ENCODE measurements at regions not wholly inside any gene's neighbourhood (a gene's known extent, or its start where the extent isn't known, plus 50 kb on each side); places are given as distances from the start of the nearest gene placed in this dataset.

DNA sequence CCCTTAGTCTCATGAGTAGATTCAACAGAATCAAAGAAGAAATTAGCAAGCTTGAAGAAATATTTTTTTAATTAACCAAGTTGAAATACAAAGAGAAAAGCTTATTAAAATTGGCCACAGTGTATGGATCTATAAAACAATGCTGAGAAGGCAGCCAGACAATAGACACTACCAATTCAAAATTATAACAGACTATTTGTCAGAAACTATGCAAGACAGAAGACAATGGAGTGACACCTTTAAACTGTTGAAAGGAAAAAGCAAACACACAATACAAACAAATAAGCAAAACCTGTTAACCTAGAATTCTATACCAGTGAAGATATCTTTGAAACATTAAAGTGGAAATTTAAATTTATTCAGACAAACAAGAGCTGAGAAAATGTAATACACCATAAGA, 225.4 kb downstream of the CASP12 start:
- H3K27me3 ChIP-seq (replicated peaks in 1 of 4; ENCODE audit: control insufficient read depth in 3 of 4, extremely low read depth in 1 of 4, insufficient read depth in 3 of 4, low read length in 3 of 4), result no peaks in the 10 kb centered on the region
- no peak overlapping the region for H4K5ac ChIP-seq (ENCODE audit: insufficient read length, low read depth, low read length)
- H3K4me2 ChIP-seq (ENCODE audit: insufficient read depth in 1 of 2, low read depth in 2 of 2, low read length in 2 of 2), result no peak overlapping the region
- ChIA-PET POLR2A (ENCODE audit: partially characterized antibody) (no interaction called here), CTCF (ENCODE audit: partially characterized antibody) (interaction anchor here (0.6 kb wide), 1 partner anchor 1486 kb away, joined by 3 read pairs; no protein-coding TSS in a partner anchor)
- H3K4me1 ChIP-seq (replicated peaks in 1 of 4; ENCODE audit: control insufficient read depth in 3 of 4, insufficient read depth in 4 of 4, low read length in 3 of 4), result no peaks in the 10 kb centered on the region
- no peak overlapping the region for H2BK15ac ChIP-seq (ENCODE audit: low read length)
- no peak overlapping the region for H4K91ac ChIP-seq (replicated peaks; ENCODE audit: insufficient read length, low read length)
- H3K79me2 ChIP-seq (ENCODE audit: control insufficient read depth in 1 of 2, insufficient read depth in 2 of 2, low read length in 2 of 2), result no peaks in the 10 kb centered on the region
- FAIRE-seq (no peak), DNase-seq (ENCODE audit: low read depth in 1 of 2, low spot score in 2 of 2) (no peak)
- H2AFZ ChIP-seq (ENCODE audit: low read length), result no peak overlapping the region
- no peak overlapping the region for H2BK12ac ChIP-seq (ENCODE audit: low read depth, low read length)
- H3K36me3 ChIP-seq (ENCODE audit: control insufficient read depth in 2 of 4, insufficient read depth in 4 of 4, low read length in 3 of 4), result no peaks in the 10 kb centered on the region
- no peak overlapping the region for H3K23ac ChIP-seq (ENCODE audit: insufficient read length)
- no peak overlapping the region for H3K14ac ChIP-seq (ENCODE audit: insufficient read length)
- H3K56ac ChIP-seq (replicated peaks; ENCODE audit: insufficient read length, low read depth, low read length), result no peak overlapping the region
- H4K8ac ChIP-seq (ENCODE audit: extremely low read depth, insufficient read depth, low read length), result no peak overlapping the region
- H3K23me2 ChIP-seq (ENCODE audit: low read depth, low read length), result no peaks in the 10 kb centered on the region
- no peaks in the 10 kb centered on the region for H3K9me3 ChIP-seq (ENCODE audit: insufficient read depth in 2 of 2, low read depth in 1 of 2, low read length in 1 of 2)
- no peak overlapping the region for H2BK120ac ChIP-seq (replicated peaks; ENCODE audit: low read depth, low read length)
- no peaks in the 10 kb centered on the region for H4K20me1 ChIP-seq (replicated peaks in 1 of 2; ENCODE audit: control insufficient read depth in 1 of 2, insufficient read depth in 2 of 2, low read length in 2 of 2)
- no peaks in the 10 kb centered on the region for H3K79me1 ChIP-seq (ENCODE audit: low read depth, low read length)
- H2BK5ac ChIP-seq (ENCODE audit: low read depth, low read length), result no peak overlapping the region
- H3K27ac ChIP-seq (ENCODE audit: low read depth, low read length), result no peak overlapping the region
- no peak overlapping the region for H3K18ac ChIP-seq (ENCODE audit: extremely low read depth, low read length)
- H2BK20ac ChIP-seq (ENCODE audit: low read length), result no peak overlapping the region
- H3K4me3 ChIP-seq (ENCODE audit: extremely low read depth in 1 of 4, insufficient read depth in 2 of 4, low read depth in 3 of 4, low read length in 4 of 4), result no peak overlapping the region
- H2AK5ac ChIP-seq (ENCODE audit: low read depth, low read length), result no peak overlapping the region
- no peak overlapping the region for H3K4ac ChIP-seq (replicated peaks; ENCODE audit: insufficient read length, low read depth, low read length)
- TF ChIP-seq ASH2L (IDR thresholded peaks at IDR 0.05; ENCODE audit: low read length), result no peak
- no peak for TF ChIP-seq RAD21 (IDR thresholded peaks at IDR 0.05 in 1 of 2, conservative IDR thresholded peaks at IDR 0.05 in 1 of 2; ENCODE audit: low read depth in 2 of 2, low read length in 2 of 2)
- TF ChIP-seq RXRA (IDR thresholded peaks at IDR 0.05; ENCODE audit: insufficient read depth, low read depth, low read length), result no peak
- no peak for TF ChIP-seq EZH2 (IDR thresholded peaks at IDR 0.05; ENCODE audit: low read depth, low read length, severe bottlenecking)
- no peak for TF ChIP-seq CTCF (IDR thresholded peaks at IDR 0.05; ENCODE audit: control extremely low read depth in 1 of 3, insufficient read depth in 1 of 3, low read depth in 1 of 3, low read length in 3 of 3)
- no peak for TF ChIP-seq JUND (IDR thresholded peaks at IDR 0.05; ENCODE audit: low read length)
- no peak for TF ChIP-seq PHF8 (conservative IDR thresholded peaks at IDR 0.05; ENCODE audit: low read depth, low read length)
- TF ChIP-seq SUZ12 (IDR thresholded peaks at IDR 0.05; ENCODE audit: low read length), result no peak
- no peak for TF ChIP-seq NRF1 (IDR thresholded peaks at IDR 0.05; ENCODE audit: low read depth, low read length)
- no peak for TF ChIP-seq YY1 (IDR thresholded peaks at IDR 0.05; ENCODE audit: low read depth, low read length)
- H3K9ac ChIP-seq (replicated peaks in 1 of 4; ENCODE audit: extremely low read depth in 1 of 4, low read depth in 3 of 4, low read length in 3 of 4), result no peak overlapping the region

Data from H1 (cell line).